ENCODE measurements at regions not wholly inside any gene's neighbourhood (a gene's known extent, or its start where the extent isn't known, plus 50 kb on each side); places are given as distances from the start of the nearest gene placed in this dataset.
A peak's percentile ranks its signal among the peaks of the same experiment; 100 is the strongest.
"Not testable (repeated sequence)": the region's sequence is repeated elsewhere in the genome, so short reads cannot be mapped to it uniquely, and the experiment has no call there.

DNA sequence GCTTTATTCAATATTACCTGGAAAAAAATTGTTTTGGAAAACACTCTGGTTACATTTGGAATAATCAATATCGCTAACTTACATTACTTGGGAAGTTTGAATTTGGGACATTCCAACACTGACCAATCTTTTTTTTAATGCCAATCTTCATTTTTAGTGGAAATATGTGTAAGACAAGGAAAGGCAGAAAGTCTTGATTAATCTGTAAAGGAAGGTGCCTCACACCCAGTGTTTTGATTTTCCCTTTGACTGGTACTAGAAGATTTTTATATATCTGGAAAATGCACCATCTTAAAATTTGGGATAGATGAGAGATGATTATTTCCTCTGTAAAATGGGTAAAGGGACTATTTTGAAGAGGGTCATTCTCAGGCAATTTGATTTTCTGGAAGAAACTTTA lies 879.2 kb upstream of the ZEB2 start:
- DNase-seq (ENCODE audit: low read depth): no peak
- H3K4me3 ChIP-seq (ENCODE audit: low read depth, low read length): no peak overlapping the region
- no peak for TF ChIP-seq CTCF (conservative IDR thresholded peaks at IDR 0.05; ENCODE audit: low read depth, low read length)

GRCh38 chr2:145394181-145394580 lies 874.3 kb upstream of the ZEB2 start:
- no peak overlapping the region for H3K4me3 ChIP-seq (ENCODE audit: low read depth, low read length)
- DNase-seq (ENCODE audit: low read depth): no peak
- TF ChIP-seq CTCF (conservative IDR thresholded peaks at IDR 0.05; ENCODE audit: low read depth, low read length): no peak

DNA sequence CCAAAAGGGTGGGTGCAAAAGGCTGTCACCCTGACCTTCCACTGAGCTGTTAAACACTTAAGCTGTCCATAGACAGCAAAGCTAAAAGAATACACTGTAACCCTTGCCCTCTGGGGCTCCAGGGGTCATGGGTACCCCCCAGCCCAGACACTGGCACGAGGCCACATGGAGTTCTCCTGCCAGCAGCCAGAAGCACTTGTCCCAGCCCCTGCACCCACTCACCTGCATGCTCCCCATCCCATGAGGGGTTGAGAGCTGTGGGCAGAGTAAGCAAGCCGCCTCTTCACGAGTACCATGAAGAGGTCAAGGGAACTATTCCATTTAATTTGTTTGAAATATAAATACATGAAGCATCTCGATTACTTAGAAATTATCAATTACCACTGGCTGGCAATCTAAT lies 867.1 kb upstream of the ZEB2 start:
- TF ChIP-seq CTCF (conservative IDR thresholded peaks at IDR 0.05; ENCODE audit: low read depth, low read length): no peak
- no peak for DNase-seq (ENCODE audit: low read depth)
- H3K4me3 ChIP-seq (ENCODE audit: low read depth, low read length): no peak overlapping the region

DNA sequence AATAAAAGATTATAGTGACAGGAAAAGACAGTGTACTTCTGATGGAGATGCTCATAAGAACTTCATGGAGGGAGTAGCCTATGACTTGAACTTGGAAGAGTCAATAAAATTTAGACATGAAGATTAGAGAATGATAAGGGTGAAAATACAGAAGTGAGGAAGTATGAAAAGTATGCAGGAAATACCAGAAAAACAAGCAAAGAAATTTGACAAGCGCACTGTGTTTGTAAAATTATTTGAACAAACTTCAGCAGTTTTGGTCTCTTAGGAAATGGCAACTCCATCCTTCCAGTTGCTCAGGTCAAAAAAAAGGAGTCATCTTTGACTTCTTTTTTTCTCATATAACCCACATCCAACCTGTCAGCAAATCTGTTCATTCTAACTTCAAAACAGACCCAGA lies 864.0 kb upstream of the ZEB2 start:
- no peak for DNase-seq (ENCODE audit: low read depth)
- no peak overlapping the region for H3K4me3 ChIP-seq (ENCODE audit: low read depth, low read length)
- TF ChIP-seq CTCF (conservative IDR thresholded peaks at IDR 0.05; ENCODE audit: low read depth, low read length): no peak

DNA sequence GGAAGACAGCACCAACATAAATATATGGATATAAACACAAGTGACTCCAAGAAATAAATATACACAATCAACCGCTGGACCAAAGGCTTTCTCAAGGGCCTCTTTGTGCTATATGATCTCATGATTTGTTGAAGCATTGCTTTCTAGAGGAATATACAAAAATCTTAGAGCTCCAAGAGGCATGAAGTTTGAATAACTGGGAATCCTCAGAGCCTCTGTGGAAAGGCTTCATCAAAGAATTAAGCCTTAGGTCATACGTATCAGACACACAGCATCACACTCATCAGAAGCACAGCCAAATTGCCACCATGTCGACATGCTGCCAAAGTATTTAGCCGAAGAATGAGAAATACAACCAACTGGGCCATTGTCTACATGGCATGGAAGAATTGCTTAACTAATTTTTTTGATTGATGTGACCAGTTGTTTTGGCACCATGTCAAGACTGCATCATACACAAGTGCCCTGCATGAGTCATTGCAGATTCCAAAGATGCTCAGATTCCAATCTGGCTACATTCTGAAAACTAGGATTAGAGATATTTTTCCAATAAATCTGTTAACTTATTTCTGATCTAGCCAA lies 860.6 kb upstream of the ZEB2 start:
- peak; percentile 53 for DNase-seq (ENCODE audit: low read depth)
- H3K4me3 ChIP-seq (ENCODE audit: low read depth, low read length): no peak overlapping the region
- no peak for TF ChIP-seq CTCF (conservative IDR thresholded peaks at IDR 0.05; ENCODE audit: low read depth, low read length)

- H3K4me3 ChIP-seq (ENCODE audit: low read depth, low read length): no peak overlapping the region
- DNase-seq (ENCODE audit: low read depth): no peak
- no peak for TF ChIP-seq CTCF (conservative IDR thresholded peaks at IDR 0.05; ENCODE audit: low read depth, low read length)
Observed at GRCh38 chr2:145379934-145380333, 860.0 kb upstream of the ZEB2 start.

DNA sequence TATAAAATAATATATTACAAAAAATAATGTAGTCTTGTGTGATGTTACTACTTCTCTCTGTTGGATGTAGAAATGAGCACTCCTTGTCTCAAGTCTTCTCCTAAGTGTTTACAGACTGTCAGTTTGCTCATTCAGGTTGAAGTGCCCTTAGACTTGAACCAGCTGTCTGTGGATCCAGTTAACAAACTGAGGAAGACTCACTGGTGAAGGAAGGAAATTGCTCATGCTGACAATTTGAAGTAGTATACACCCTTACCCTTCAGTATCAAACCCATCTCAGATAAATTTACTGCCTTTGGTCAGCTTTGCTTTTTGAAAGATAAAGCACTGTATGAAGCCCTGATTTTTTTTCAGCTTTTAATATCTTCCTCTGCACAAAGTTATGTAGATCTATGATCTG lies 854.2 kb upstream of the ZEB2 start:
- no peak for DNase-seq (ENCODE audit: low read depth)
- TF ChIP-seq CTCF (conservative IDR thresholded peaks at IDR 0.05; ENCODE audit: low read depth, low read length): no peak
- H3K4me3 ChIP-seq (ENCODE audit: low read depth, low read length): no peak overlapping the region

DNA sequence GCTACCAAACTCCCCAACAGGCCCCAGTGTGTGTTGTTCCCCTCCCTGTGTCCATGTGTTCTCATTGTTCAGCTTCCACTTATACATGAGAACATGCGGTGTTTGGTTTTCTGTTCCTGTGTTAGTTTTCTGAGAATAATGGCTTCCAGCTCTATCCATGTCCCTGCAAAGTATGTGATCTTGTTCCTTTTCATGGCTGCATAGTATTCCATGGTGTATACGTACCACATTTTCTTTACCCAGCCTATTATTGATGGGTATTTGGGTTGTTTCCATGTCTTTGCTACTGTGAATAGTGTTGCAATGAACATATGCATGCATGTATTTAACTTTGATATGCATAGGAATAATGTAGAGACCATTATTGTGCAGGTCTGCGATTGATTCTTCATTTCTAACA lies 847.4 kb upstream of the ZEB2 start:
- DNase-seq (ENCODE audit: low read depth); H3K4me3 ChIP-seq (ENCODE audit: low read depth, low read length): not testable (repeated sequence)
